COLO829 (cell line): ENCODE measurements at regions not wholly inside any gene's neighbourhood (a gene's known extent, or its start where the extent isn't known, plus 50 kb on each side); places are given as distances from the start of the nearest gene placed in this dataset.
"Not testable (repeated sequence)": the region's sequence is repeated elsewhere in the genome, so short reads cannot be mapped to it uniquely, and the experiment has no call there.

Experiments used
- DNase-seq: peaks from one replicate; pipeline ENCODE4 v3.0.0; 2012; ENCODE audit warnings: low spot score

GRCh38 chr4:28482580-28483270 is 1622.1 kb downstream of the STIM2 start:
- DNase-seq, result no peak

GRCh38 chr4:28488021-28488420 is 1627.4 kb downstream of the STIM2 start:
- DNase-seq, result no peak

GRCh38 chr4:28490669-28491068 is 1630.0 kb downstream of the STIM2 start:
- no peak for DNase-seq

GRCh38 chr4:28505064-28505463 is 1644.4 kb downstream of the STIM2 start:
- no peak for DNase-seq

GRCh38 chr4:28508636-28509035 is 1648.0 kb downstream of the STIM2 start:
- no peak for DNase-seq

GRCh38 chr4:28514766-28515165 is 1654.1 kb downstream of the STIM2 start:
- not testable (repeated sequence) for DNase-seq

GRCh38 chr4:28518561-28519165 is 1658.0 kb downstream of the STIM2 start:
- DNase-seq, result no peak

GRCh38 chr4:28523681-28524190 is 1663.1 kb downstream of the STIM2 start:
- DNase-seq, result no peak

GRCh38 chr4:28536124-28536523 is 1675.5 kb downstream of the STIM2 start:
- no peak for DNase-seq

- no peak for DNase-seq
Measured at GRCh38 chr4:28545986-28546385, 1685.3 kb downstream of the STIM2 start.

GRCh38 chr4:28548136-28548535 is 1687.5 kb downstream of the STIM2 start:
- DNase-seq, result no peak

- DNase-seq, result no peak
Measured at GRCh38 chr4:28548594-28548993, 1688.0 kb downstream of the STIM2 start.

- no peak for DNase-seq
Measured at GRCh38 chr4:28555866-28556265, 1695.2 kb downstream of the STIM2 start.

GRCh38 chr4:28557755-28558154 is 1697.1 kb downstream of the STIM2 start:
- DNase-seq, result no peak

- no peak for DNase-seq
Measured at GRCh38 chr4:28558895-28559294, 1698.3 kb downstream of the STIM2 start.

GRCh38 chr4:28562913-28563312 is 1702.3 kb downstream of the STIM2 start:
- DNase-seq, result no peak

- no peak for DNase-seq
Measured at GRCh38 chr4:28565396-28565795, 1704.8 kb downstream of the STIM2 start.

- DNase-seq, result no peak
Measured at GRCh38 chr4:28600958-28601357, 1740.3 kb downstream of the STIM2 start.

- DNase-seq, result no peak
Measured at GRCh38 chr4:28621591-28621990, 1761.0 kb downstream of the STIM2 start.

- no peak for DNase-seq
Measured at GRCh38 chr4:28636971-28637370, 1776.3 kb downstream of the STIM2 start.

GRCh38 chr4:28639747-28640146 is 1779.1 kb downstream of the STIM2 start:
- DNase-seq, result no peak

- peak; percentile 0 for DNase-seq
Measured at GRCh38 chr4:28654618-28655017, 1794.0 kb downstream of the STIM2 start.

GRCh38 chr4:28665306-28665705 is 1804.7 kb downstream of the STIM2 start:
- DNase-seq, result no peak

GRCh38 chr4:28675582-28675981 is 1814.9 kb downstream of the STIM2 start:
- no peak for DNase-seq
